ENCODE measurements at regions not wholly inside any gene's neighbourhood (a gene's known extent, or its start where the extent isn't known, plus 50 kb on each side); places are given as distances from the start of the nearest gene placed in this dataset.

- no peak for TF ChIP-seq CTCF (IDR thresholded peaks at IDR 0.05)
- TF ChIP-seq POLR2A (IDR thresholded peaks at IDR 0.05): no peak
Observed at GRCh38 chr1:34470401-34470800, 284.4 kb upstream of the GJB5 start.

Measured in right lobe of liver (tissue), 4 donors.